SK-N-SH (cell line): ENCODE measurements at regions not wholly inside any gene's neighbourhood (a gene's known extent, or its start where the extent isn't known, plus 50 kb on each side); places are given as distances from the start of the nearest gene placed in this dataset.

Experiments used
- CTCF ChIP-seq: fragments of 200-600 bp; sonication (generic); IDR thresholded peaks from 2 replicates; pipeline ENCODE4 v1.6.1; 2017; ENCODE audit warnings: antibody characterized with exemption, mild to moderate bottlenecking, moderate library complexity
- REST ChIP-seq: IDR thresholded peaks from 2 replicates; pipeline ENCODE4 v1.6.1; 2012; ENCODE audit warnings: mild to moderate bottlenecking, low read depth, low read length, moderate library complexity
- TEAD4 ChIP-seq: IDR thresholded peaks from 2 replicates; pipeline ENCODE4 v1.4.0; 2012; ENCODE audit warnings: mild to moderate bottlenecking, borderline replicate concordance; ENCODE audit not compliant: insufficient read depth

- TF ChIP-seq REST = no peak
- no peak for TF ChIP-seq CTCF
- no peak for TF ChIP-seq TEAD4
Observed at GRCh38 chr7:67549126-67549525, 552.5 kb downstream of the TYW1 start.
